ENCODE measurements at regions not wholly inside any gene's neighbourhood (a gene's known extent, or its start where the extent isn't known, plus 50 kb on each side); places are given as distances from the start of the nearest gene placed in this dataset.

DNA sequence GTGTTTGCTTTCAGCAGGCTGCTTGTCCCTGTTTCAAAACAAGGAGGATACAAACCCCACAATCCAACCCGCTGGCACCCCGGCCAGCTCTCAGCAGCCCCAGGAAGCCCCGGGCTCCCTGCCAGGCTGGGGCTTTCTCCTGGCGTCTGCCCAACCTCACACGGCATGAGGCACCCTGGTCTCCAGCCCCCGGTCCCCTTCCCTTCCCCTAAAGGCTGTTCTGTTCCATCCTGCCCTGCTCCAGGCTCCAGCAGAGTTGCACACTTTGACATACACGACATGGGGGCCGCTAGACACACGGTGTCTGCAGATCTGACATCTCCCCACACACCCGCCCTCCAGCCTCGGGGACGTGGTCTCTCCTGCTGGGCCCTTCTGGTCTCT lies 107.7 kb upstream of the ADRA2C start:
- TF ChIP-seq POLR2A (IDR thresholded peaks at IDR 0.05; ENCODE audit: low read length) (no peak), GATA1 (IDR thresholded peaks at IDR 0.05; ENCODE audit: low read depth, low read length) (no peak)

Data from erythroblast (primary cell).